KMS-11 (cell line): ENCODE measurements at regions not wholly inside any gene's neighbourhood (a gene's known extent, or its start where the extent isn't known, plus 50 kb on each side); places are given as distances from the start of the nearest gene placed in this dataset.

Experiments
- H2AFZ ChIP-seq: fragments of 200-600 bp; sonication (generic); 2 replicates; pipeline ENCODE4 v1.6.1; 2016; ENCODE audit warnings: antibody characterized with exemption, mixed run types, low read depth
- H3K27ac ChIP-seq: fragments of 200-600 bp; sonication (generic); 2 replicates; pipeline ENCODE4 v1.6.1; 2016; ENCODE audit warnings: mild to moderate bottlenecking, mixed run types
- H3K27me3 ChIP-seq: fragments of 200-600 bp; sonication (generic); 2 replicates; pipeline ENCODE4 v1.6.1; 2017; ENCODE audit warnings: mild to moderate bottlenecking, low read depth, mixed run types, moderate library complexity; ENCODE audit not compliant: insufficient read depth
- H3K36me3 ChIP-seq: fragments of 200-600 bp; sonication (generic); 2 replicates; pipeline ENCODE4 v1.6.1; 2017; ENCODE audit warnings: mild to moderate bottlenecking, mixed run types; ENCODE audit not compliant: insufficient read depth
- H3K4me1 ChIP-seq: fragments of 200-600 bp; sonication (generic); 2 replicates; pipeline ENCODE4 v1.6.1; 2016; ENCODE audit warnings: mild to moderate bottlenecking, low read depth, mixed run types; ENCODE audit not compliant: poor library complexity, severe bottlenecking
- H3K4me2 ChIP-seq: fragments of 200-600 bp; sonication (generic); 2 replicates; pipeline ENCODE4 v1.7.0; 2016; ENCODE audit warnings: mild to moderate bottlenecking, mixed run types
- H3K4me3 ChIP-seq: fragments of 200-600 bp; sonication (generic); IDR thresholded peaks from 2 replicates; pipeline ENCODE4 v1.6.1; 2017; ENCODE audit warnings: low read depth, low read length, mixed read lengths; ENCODE audit not compliant: insufficient read depth
- H3K79me2 ChIP-seq: fragments of 200-600 bp; sonication (generic); 2 replicates; pipeline ENCODE4 v1.6.1; 2016; ENCODE audit warnings: low read depth, mixed run types; ENCODE audit not compliant: insufficient read depth
- H3K9ac ChIP-seq: fragments of 200-600 bp; sonication (generic); 2 replicates; pipeline ENCODE4 v1.6.1; 2016; ENCODE audit warnings: mild to moderate bottlenecking, mixed run types
- H4K20me1 ChIP-seq: fragments of 200-600 bp; sonication (generic); 2 replicates; pipeline ENCODE4 v1.6.1; 2016; ENCODE audit warnings: mild to moderate bottlenecking, mixed run types; ENCODE audit not compliant: insufficient read depth
- CTCF ChIP-seq: fragments of 200-600 bp; sonication (generic); conservative IDR thresholded peaks from 2 replicates; pipeline ENCODE4 v1.6.1; 2017; ENCODE audit warnings: low read depth, mild to moderate bottlenecking, antibody characterized with exemption, low read length, moderate library complexity, mixed read lengths

- no peak overlapping the region for H3K9ac ChIP-seq
- no peaks in the 10 kb centered on the region for H3K27me3 ChIP-seq
- no peaks in the 10 kb centered on the region for H3K36me3 ChIP-seq
- no peak overlapping the region for H2AFZ ChIP-seq
- H3K4me3 ChIP-seq = no peak overlapping the region
- no peak for TF ChIP-seq CTCF
- no peaks in the 10 kb centered on the region for H4K20me1 ChIP-seq
- H3K4me2 ChIP-seq = no peak overlapping the region
- no peaks in the 10 kb centered on the region for H3K79me2 ChIP-seq
- peaks cover 6% of the 10 kb centered on the region for H3K4me1 ChIP-seq
- no peak overlapping the region for H3K27ac ChIP-seq
Measured at GRCh38 chr1:66450847-66451246, 83.1 kb upstream of the SGIP1 start.

- no peak overlapping the region for H3K4me2 ChIP-seq
Measured at GRCh38 chr1:66452162-66452561, 81.8 kb upstream of the SGIP1 start.

GRCh38 chr1:66452982-66453381 is 81.0 kb upstream of the SGIP1 start:
- no peaks in the 10 kb centered on the region for H3K27me3 ChIP-seq

More at GRCh38 chr1:66452162-66452561, 81.8 kb upstream of the SGIP1 start:
- H4K20me1 ChIP-seq = no peaks in the 10 kb centered on the region
- no peaks in the 10 kb centered on the region for H3K27me3 ChIP-seq
- H3K36me3 ChIP-seq = no peaks in the 10 kb centered on the region
- H3K27ac ChIP-seq = no peak overlapping the region
- H3K4me3 ChIP-seq = no peak overlapping the region
- TF ChIP-seq CTCF = no peak
- no peaks in the 10 kb centered on the region for H3K4me1 ChIP-seq
- no peak overlapping the region for H3K9ac ChIP-seq
- H2AFZ ChIP-seq = no peak overlapping the region
- H3K79me2 ChIP-seq = no peaks in the 10 kb centered on the region

GRCh38 chr1:66455446-66455845 is 78.5 kb upstream of the SGIP1 start:
- H3K4me3 ChIP-seq = no peak overlapping the region
- no peak overlapping the region for H3K4me2 ChIP-seq
- no peak overlapping the region for H2AFZ ChIP-seq
- H3K4me1 ChIP-seq = no peaks in the 10 kb centered on the region
- H3K27me3 ChIP-seq = no peaks in the 10 kb centered on the region
- no peaks in the 10 kb centered on the region for H4K20me1 ChIP-seq
- no peaks in the 10 kb centered on the region for H3K79me2 ChIP-seq
- H3K9ac ChIP-seq = no peak overlapping the region
- no peak overlapping the region for H3K27ac ChIP-seq
- no peak for TF ChIP-seq CTCF
- H3K36me3 ChIP-seq = no peaks in the 10 kb centered on the region

More at GRCh38 chr1:66452982-66453381, 81.0 kb upstream of the SGIP1 start:
- H3K4me1 ChIP-seq = no peaks in the 10 kb centered on the region
- no peak overlapping the region for H3K4me3 ChIP-seq
- H4K20me1 ChIP-seq = no peaks in the 10 kb centered on the region
- H3K79me2 ChIP-seq = no peaks in the 10 kb centered on the region
- no peak overlapping the region for H3K9ac ChIP-seq
- H3K27ac ChIP-seq = no peak overlapping the region
- TF ChIP-seq CTCF = no peak
- H2AFZ ChIP-seq = no peak overlapping the region
- no peak overlapping the region for H3K4me2 ChIP-seq
- no peaks in the 10 kb centered on the region for H3K36me3 ChIP-seq
